ENCODE measurements at regions not wholly inside any gene's neighbourhood (a gene's known extent, or its start where the extent isn't known, plus 50 kb on each side); places are given as distances from the start of the nearest gene placed in this dataset.

DNA sequence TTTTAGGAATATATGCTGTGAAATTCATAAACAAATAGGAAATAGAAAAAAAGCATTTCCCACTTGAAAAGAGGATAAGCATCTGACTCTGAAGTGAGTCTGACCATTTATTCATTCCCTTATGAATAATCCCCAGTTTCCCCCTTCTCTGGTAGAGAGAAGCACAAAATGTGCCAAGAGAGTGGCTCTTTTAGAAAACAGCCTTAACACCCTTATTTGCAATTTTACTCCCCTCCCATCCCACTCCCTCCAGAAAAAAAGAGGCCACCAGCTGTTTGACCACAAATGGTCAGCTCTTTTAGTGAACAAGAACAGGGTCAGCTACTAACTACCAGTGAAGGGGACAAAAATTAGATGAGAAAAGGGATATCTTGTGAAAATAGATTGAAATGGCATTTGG lies 184.5 kb upstream of the ADAMTS9 start:
- POLR2A ChIA-PET, result no interaction called here

DNA sequence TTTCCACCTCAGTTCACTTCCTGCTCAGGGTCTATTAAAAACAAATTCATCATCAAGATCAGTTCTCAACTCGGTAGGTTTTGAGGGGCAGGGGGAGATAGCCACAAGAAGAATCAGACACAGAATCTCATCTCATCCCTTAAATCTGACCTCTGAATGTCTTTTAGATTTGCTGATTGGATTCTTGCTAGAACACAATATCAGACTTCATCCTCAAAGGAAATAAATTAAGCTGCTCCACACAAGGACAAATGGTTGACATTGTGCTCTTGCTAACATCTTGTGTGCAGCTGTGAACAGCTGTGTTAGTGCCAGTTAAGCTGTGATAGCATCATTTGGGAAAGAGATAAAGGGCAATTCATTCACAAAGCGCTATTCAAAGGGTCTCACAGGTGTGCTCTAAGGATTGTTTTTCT lies 184.0 kb upstream of the ADAMTS9 start:
- no peak overlapping the region for H3K4me3 ChIP-seq (ENCODE audit: low read depth, low read length)
- ChIA-PET CTCF (no interaction called here), POLR2A (no interaction called here)
- DNase-seq (ENCODE audit: low read depth, low spot score), result no peak
- TF ChIP-seq, protein P1, sequence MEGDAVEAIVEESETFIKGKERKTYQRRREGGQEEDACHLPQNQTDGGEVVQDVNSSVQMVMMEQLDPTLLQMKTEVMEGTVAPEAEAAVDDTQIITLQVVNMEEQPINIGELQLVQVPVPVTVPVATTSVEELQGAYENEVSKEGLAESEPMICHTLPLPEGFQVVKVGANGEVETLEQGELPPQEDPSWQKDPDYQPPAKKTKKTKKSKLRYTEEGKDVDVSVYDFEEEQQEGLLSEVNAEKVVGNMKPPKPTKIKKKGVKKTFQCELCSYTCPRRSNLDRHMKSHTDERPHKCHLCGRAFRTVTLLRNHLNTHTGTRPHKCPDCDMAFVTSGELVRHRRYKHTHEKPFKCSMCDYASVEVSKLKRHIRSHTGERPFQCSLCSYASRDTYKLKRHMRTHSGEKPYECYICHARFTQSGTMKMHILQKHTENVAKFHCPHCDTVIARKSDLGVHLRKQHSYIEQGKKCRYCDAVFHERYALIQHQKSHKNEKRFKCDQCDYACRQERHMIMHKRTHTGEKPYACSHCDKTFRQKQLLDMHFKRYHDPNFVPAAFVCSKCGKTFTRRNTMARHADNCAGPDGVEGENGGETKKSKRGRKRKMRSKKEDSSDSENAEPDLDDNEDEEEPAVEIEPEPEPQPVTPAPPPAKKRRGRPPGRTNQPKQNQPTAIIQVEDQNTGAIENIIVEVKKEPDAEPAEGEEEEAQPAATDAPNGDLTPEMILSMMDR (IDR thresholded peaks at IDR 0.05; ENCODE audit: insufficient read depth, low read length, missing control alignments), result no peak

More for the DNA sequence above, 184.5 kb upstream of the ADAMTS9 start:
- TF ChIP-seq, protein P1 (IDR thresholded peaks at IDR 0.05; ENCODE audit: insufficient read depth, low read length, missing control alignments), result no peak
- CTCF ChIA-PET, result no interaction called here
- no peak overlapping the region for H3K4me3 ChIP-seq (ENCODE audit: low read depth, low read length)
- no peak for DNase-seq (ENCODE audit: low read depth, low spot score)

DNA sequence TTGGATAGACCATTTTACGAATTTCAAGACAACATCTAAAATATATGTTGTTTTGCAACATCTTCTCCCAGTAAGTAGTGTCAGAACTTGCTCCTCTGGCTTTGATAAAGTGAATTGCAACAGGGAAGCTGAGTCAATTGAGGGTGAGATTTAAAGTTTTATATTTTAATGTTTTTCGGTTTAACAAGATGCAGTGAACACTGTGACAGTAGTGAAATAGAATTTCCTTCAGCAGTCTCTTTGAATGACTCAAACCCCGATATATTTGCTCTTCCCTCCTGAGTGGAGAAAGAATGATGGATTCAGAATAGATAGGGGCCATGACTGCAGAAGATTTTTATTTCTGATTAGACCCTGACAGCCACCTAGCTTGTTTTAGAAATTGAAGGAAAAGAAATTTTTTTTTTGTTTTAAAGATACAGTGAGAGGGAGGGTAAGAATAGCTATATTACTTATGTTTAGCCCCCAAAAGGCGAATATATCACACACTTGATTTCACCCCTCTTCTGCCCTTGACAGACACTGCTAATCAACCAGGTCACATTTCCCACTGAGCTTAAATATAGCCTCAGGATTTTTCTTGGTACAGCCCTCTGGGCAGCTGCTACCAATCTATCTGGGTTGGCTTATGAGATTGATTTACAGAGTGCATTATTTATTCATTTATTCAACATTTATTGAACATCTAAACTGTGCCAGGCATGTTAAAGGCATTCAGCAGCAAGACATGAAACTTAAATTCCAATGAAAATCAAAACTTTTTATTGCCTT lies 183.3 kb upstream of the ADAMTS9 start:
- ChIA-PET POLR2A (no interaction called here), CTCF (no interaction called here)
- TF ChIP-seq, protein P1 (IDR thresholded peaks at IDR 0.05; ENCODE audit: insufficient read depth, low read length, missing control alignments), result no peak
- H3K4me3 ChIP-seq (ENCODE audit: low read depth, low read length), result no peak overlapping the region
- DNase-seq (ENCODE audit: low read depth, low spot score), result no peak

DNA sequence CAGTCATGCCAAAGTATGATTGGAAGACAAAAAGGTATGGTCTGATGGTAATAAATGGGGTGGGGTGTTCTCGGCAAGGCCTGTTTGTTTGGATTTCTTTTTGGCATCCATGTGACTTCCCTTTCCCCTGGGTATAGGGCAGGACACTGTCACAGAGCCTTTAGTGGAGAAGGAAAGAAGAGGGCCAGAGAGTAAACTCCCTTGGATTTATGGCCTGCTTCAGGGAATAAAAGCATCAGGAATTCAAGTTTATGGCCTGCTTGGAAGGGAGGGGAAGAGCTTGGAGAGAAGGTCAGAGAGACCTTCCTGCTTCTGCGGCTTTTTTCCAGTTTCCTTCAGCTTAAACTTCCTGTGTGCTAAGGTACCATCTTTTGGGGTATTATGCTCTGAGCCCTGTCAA lies 179.4 kb upstream of the ADAMTS9 start:
- ChIA-PET CTCF (no interaction called here), POLR2A (no interaction called here)
- H3K4me3 ChIP-seq (ENCODE audit: low read depth, low read length), result no peak overlapping the region
- TF ChIP-seq, protein P1 (IDR thresholded peaks at IDR 0.05; ENCODE audit: insufficient read depth, low read length, missing control alignments), result no peak
- no peak for DNase-seq (ENCODE audit: low read depth, low spot score)

DNA sequence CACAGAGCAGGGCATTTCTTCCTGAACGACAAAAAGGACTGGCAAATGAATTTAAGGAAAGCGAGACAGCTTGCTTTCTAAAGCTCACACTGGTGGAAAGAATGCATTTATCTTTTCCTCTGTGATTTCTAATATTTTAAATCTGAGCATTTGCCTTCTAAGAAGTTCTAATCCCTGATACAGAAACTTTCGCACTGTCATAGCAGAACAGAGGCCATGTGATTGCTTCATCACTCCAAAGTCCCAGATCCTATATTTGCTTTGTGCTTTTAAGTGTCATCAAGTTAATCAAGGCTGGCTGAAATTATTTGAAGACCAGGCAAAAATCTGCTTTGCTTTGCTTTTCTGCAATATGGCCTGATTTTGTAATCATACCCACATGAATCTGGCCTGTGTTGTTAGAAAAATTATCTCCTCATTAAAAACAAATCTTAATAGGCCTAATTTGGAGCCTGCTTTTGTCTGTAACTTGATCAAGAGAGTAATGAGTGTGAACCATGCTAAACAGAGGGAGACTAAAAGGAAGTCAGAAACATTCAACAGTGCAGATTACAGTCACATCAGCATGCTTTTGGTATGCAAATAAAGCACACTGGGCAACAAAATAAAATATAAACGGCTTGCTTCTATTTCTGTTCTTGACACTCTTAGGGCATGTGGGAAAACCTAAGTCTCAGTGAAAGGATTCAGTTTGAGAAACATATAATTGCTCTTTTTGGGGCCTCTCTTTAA lies 178.2 kb upstream of the ADAMTS9 start:
- TF ChIP-seq, protein P1 (IDR thresholded peaks at IDR 0.05; ENCODE audit: insufficient read depth, low read length, missing control alignments), result no peak
- no peak overlapping the region for H3K4me3 ChIP-seq (ENCODE audit: low read depth, low read length)
- DNase-seq (ENCODE audit: low read depth, low spot score), result no peak
- ChIA-PET POLR2A (no interaction called here), CTCF (no interaction called here)

Measured in AG04449 (cell line).